ENCODE measurements at regions not wholly inside any gene's neighbourhood (a gene's known extent, or its start where the extent isn't known, plus 50 kb on each side); places are given as distances from the start of the nearest gene placed in this dataset.

- no peak for TF ChIP-seq ZNF462 (CRISPR knock-in tag; IDR thresholded peaks at IDR 0.05)
- TF ChIP-seq JUNB (IDR thresholded peaks at IDR 0.05; ENCODE audit: unreplicated experiment) = no peak
- no peak for TF ChIP-seq ZNF331 (CRISPR knock-in tag; IDR thresholded peaks at IDR 0.05; ENCODE audit: low read depth)
- TF ChIP-seq CTCF (conservative IDR thresholded peaks at IDR 0.05; ENCODE audit: low read depth in 2 of 2) = no peak
- no peak for TF ChIP-seq EZH2phosphoT487 (IDR thresholded peaks at IDR 0.05; ENCODE audit: unreplicated experiment)
- TF ChIP-seq EZH2 (IDR thresholded peaks at IDR 0.05; ENCODE audit: low read depth, unreplicated experiment) = no peak
- no peak for TF ChIP-seq ETS1 (IDR thresholded peaks at IDR 0.05)
- TF ChIP-seq NANOG (IDR thresholded peaks at IDR 0.05; ENCODE audit: borderline replicate concordance) = no peak
- no peak for TF ChIP-seq ZNF114 (CRISPR knock-in tag; IDR thresholded peaks at IDR 0.05)
Observed at GRCh38 chr12:40170593-40170992, 54.2 kb upstream of the LRRK2 start (continued).
